Heart left ventricle (tissue), 16 donors: ENCODE measurements at regions not wholly inside any gene's neighbourhood (a gene's known extent, or its start where the extent isn't known, plus 50 kb on each side); places are given as distances from the start of the nearest gene placed in this dataset.

Experiments
- ATAC-seq, 4 donors: fragments of 200-7000 bp; cut with Tn5 transposase; one replicate each; pipeline ENCODE4 v1.9.1; 2020 to 2022; ENCODE audit warnings: moderate library complexity in 4 of 4, mild to moderate bottlenecking in 3 of 4, moderate number of reproducible peaks in 1 of 4
- DNase-seq, 5 donors: peaks; one replicate each; pipeline ENCODE4 v3.0.0-alpha.2; 2020
- H3K27ac ChIP-seq, 12 donors: fragments of 200-600 bp; sonication (generic) in 4 of 12; one replicate each; pipeline versions ENCODE4 v1.5.0 to v1.8.0; 2016 to 2022; ENCODE audit warnings: mild to moderate bottlenecking in 2 of 12
- H3K27me3 ChIP-seq, 9 donors: fragments of 200-600 bp; sonication (generic) in 2 of 9; one replicate each; pipeline versions ENCODE4 v1.5.1 to v1.8.0; 2016 to 2022; ENCODE audit warnings: mild to moderate bottlenecking in 3 of 9
- H3K36me3 ChIP-seq, 9 donors: fragments of 200-600 bp; sonication (generic) in 2 of 9; one replicate each; pipeline versions ENCODE4 v1.5.0 to v1.8.0; 2018 to 2022; ENCODE audit warnings: mild to moderate bottlenecking in 2 of 9
- H3K4me1 ChIP-seq, 12 donors: fragments of 200-600 bp; sonication (generic) in 4 of 12; one replicate each; pipeline versions ENCODE4 v1.5.0 to v1.8.0; 2016 to 2022; ENCODE audit warnings: mild to moderate bottlenecking in 3 of 12
- H3K4me3 ChIP-seq, 12 donors: fragments of 200-600 bp; sonication (generic) in 4 of 12; one replicate each; pipeline versions ENCODE4 v1.5.0 to v1.8.0; 2017 to 2022; ENCODE audit warnings: mild to moderate bottlenecking in 9 of 12, moderate library complexity in 4 of 12
- H3K9me3 ChIP-seq, 12 donors: fragments of 200-600 bp; sonication (generic) in 4 of 12; one replicate each; pipeline versions ENCODE4 v1.5.0 to v1.8.0; 2016 to 2022; ENCODE audit warnings: mild to moderate bottlenecking in 1 of 12
- CTCF ChIP-seq, 12 donors: fragments of 200-600 bp; sonication (generic) in 4 of 12; IDR thresholded peaks; one replicate each; pipeline versions ENCODE4 v1.5.0 to v1.8.0; 2018 to 2022; ENCODE audit warnings: antibody characterized with exemption in 12 of 12, mild to moderate bottlenecking in 5 of 12
- POLR2A ChIP-seq, 2 donors: fragments of 450-650 bp; IDR thresholded peaks; one replicate each; pipeline ENCODE4 v1.6.1; 2017; ENCODE audit warnings: antibody characterized with exemption in 2 of 2, mild to moderate bottlenecking in 2 of 2, moderate library complexity in 2 of 2
- WGBS, 4 donors: extraction: QIAGEN DNeasy Blood & Tissue Kit in 2 of 4; methylation state at CpG; one replicate each; pipeline versions ENCODE4 v1.1.5 to v1.1.7; 2013 to 2018; 5-methylcytosine and 5-hydroxymethylcytosine counted together
- intact Hi-C, 10 donors: fragments of 100-400 bp; cut with DNase I; formaldehyde crosslinking; loops; one replicate each; pipeline versions ENCODE4 v1.11.1 to v1.14.2; 2022
- donor health status: ischemic (EF 13 %, LVEDD 7.1; RV severe dilation, severe dysfunction).
- donor health status: healthy with polysubstance abuse.
- donor health status: DM: no; HTN: yes; CAD: no.
- donor health status: DM: no; HTN: no; CAD: no.
- donor health status: ischemic (EF 25% LVEDD 6.9; RV normal size, moderate dysfunction).
- donor health status: ischemic (EF 25% LVEDD 5.7; RV mildly dilated, moderate dysfunction).
- donor health status: healthy.
- donor health status: DM: yes; HTN: yes; CAD: no.
- donor health status: ischemic (EF 35%, LVEDD 5.7; RV mildly dilated, moderate dysfunction).
- donor health status: nonischemic (EF 11% LVEDD 7.7; RV severe dilation, severe dysfunction).
- donor health status: DM: yes; HTN: yes; CAD: no.
- donor health status: PGD.
- donor health status: ischemic (EF 29% LVEDD 5.4; RV normal size, mild dysfunction).
- donor health status: nonischemic (EF 23%, LVEDD 6.1; RV moderate dilation, normal function).

DNA sequence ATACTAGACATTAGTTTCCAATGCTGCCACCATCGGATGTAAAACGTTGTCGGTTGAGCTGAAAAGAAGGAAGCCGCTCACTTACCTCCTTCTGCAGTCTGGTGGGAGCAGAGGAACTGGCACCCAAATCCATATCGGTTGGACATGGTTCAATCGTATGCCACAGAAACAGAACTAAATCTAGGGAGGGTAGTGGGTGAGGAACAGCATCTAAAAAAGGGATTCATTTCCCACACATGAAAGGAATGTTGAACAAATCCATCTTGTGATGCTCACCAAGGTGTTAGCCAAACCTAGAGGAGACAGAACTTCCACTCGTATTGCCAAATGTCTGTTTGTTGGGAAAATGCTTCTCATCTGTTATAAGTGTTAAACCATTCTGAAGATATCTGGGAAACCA, 532.7 kb downstream of the NLGN4X start:
- intact Hi-C loops: no loop called here
- 89 to 94% (median 89%) methylated on average over 7 of the region's 7 CpGs for WGBS, 4 donors
- TF ChIP-seq CTCF (IDR thresholded peaks at IDR 0.05) (no peak), POLR2A (IDR thresholded peaks at IDR 0.05) (no peak)
- no peak overlapping the region for H3K27ac ChIP-seq
- no peaks in the 10 kb centered on the region for H3K27me3 ChIP-seq
- no peaks in the 10 kb centered on the region for H3K4me1 ChIP-seq
- no peaks in the 10 kb centered on the region for H3K36me3 ChIP-seq
- no peaks in the 10 kb centered on the region for H3K9me3 ChIP-seq
- DNase-seq: no peak
- no peak overlapping the region for H3K4me3 ChIP-seq
- no peak for ATAC-seq

DNA sequence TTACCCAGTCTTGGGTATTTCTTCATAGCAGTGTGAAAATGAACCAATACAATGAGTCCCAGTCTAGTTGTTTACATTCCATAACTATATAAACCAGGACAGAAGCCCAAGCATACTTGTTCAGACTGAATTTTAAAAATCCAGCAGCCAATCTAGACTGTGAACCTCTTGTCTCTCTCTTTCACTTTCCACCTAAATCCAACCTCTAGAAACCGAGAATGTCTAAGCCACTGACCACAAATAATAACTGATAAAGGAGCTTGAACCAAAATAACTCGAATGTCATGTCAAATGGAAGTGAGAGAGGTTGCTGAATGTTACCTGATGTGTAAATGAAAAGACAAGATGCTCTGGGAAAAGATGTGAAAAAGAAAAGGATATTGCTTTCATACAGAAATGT, 544.7 kb downstream of the NLGN4X start:
- DNase-seq (no peak), ATAC-seq (no peak)
- H3K27me3 ChIP-seq: no peaks in the 10 kb centered on the region
- H3K36me3 ChIP-seq: no peaks in the 10 kb centered on the region
- H3K27ac ChIP-seq: no peak overlapping the region
- intact Hi-C loops: no loop called here
- TF ChIP-seq CTCF (IDR thresholded peaks at IDR 0.05) (no peak), POLR2A (IDR thresholded peaks at IDR 0.05) (no peak)
- H3K4me3 ChIP-seq: no peak overlapping the region
- H3K9me3 ChIP-seq: no peaks in the 10 kb centered on the region
- H3K4me1 ChIP-seq: no peaks in the 10 kb centered on the region
- 32 to 52% (median 42%) methylated on average over 2 of the region's 2 CpGs for WGBS, 4 donors

- no peak overlapping the region for H3K27ac ChIP-seq
- no peaks in the 10 kb centered on the region for H3K27me3 ChIP-seq
- no peaks in the 10 kb centered on the region for H3K9me3 ChIP-seq
- no peaks in the 10 kb centered on the region for H3K36me3 ChIP-seq
- TF ChIP-seq CTCF (IDR thresholded peaks at IDR 0.05) (peak in 2 of 12 donors; percentile 5 to 10), POLR2A (IDR thresholded peaks at IDR 0.05) (no peak)
- intact Hi-C loops: no loop called here
- 44 to 45% (median 45%) methylated on average over 3 of the region's 3 CpGs for WGBS, 4 donors
- DNase-seq (no peak), ATAC-seq (no peak)
- no peak overlapping the region for H3K4me3 ChIP-seq
- H3K4me1 ChIP-seq: no peaks in the 10 kb centered on the region
These were observed 547.5 kb downstream of the NLGN4X start for GRCh38 chrX:5681159-5681558.

DNA sequence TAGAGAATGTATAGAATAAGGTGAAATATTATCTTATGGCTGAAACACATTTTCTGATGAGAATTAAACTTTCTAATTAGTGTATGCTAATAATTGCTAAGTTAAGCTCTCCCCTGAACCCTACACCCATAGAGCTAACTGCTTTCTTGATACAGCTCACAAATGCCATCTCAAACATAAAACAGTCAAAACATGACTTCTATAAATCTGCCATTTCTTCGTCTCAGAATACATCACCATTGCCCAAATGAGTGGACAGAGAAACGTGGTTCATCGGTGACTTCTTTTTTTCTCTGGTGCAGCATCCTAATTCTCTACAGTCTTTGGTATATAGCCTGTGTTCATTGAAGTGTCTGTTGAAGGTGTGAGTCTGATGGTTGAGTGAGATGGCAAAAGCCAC, 554.6 kb downstream of the NLGN4X start:
- TF ChIP-seq POLR2A (IDR thresholded peaks at IDR 0.05) (no peak), CTCF (IDR thresholded peaks at IDR 0.05) (no peak)
- DNase-seq (no peak), ATAC-seq (no peak)
- Histone ChIP-seq H3K27ac (no peak overlapping the region), H3K9me3 (peaks cover 0 to 3% (median 0%) of the 10 kb centered on the region in 12 donors), H3K4me3 (no peak overlapping the region), H3K36me3 (no peaks in the 10 kb centered on the region), H3K27me3 (no peaks in the 10 kb centered on the region), H3K4me1 (no peaks in the 10 kb centered on the region)
- whole genome bisulfite sequencing, 4 donors: 76 to 82% (median 78%) methylated on average over 3 of the region's 3 CpGs
- intact Hi-C loops: no loop called here
